Panc1 (cell line): ENCODE measurements at regions not wholly inside any gene's neighbourhood (a gene's known extent, or its start where the extent isn't known, plus 50 kb on each side); places are given as distances from the start of the nearest gene placed in this dataset.

Experiments used
- ATAC-seq: fragments of 200-7000 bp; cut with Tn5 transposase; 2 replicates; pipeline ENCODE4 v1.9.1; 2020; ENCODE audit warnings: mild to moderate bottlenecking, moderate library complexity
- BruUV-seq: library from RNA; stranded (reverse); fragments of 400-500 nt; replicated peaks from 2 replicates; lab custom pipeline; 2021; lab: Mats Ljungman, UMichigan
- CTCF ChIA-PET: fragments of 300-600 bp; sonication (Branson Sonifier 250); formaldehyde crosslinking; loops from one replicate; lab custom pipeline; 2022; ENCODE audit warnings: antibody characterized with exemption; lab: Charles Lee
- POLR2A ChIA-PET: fragments of 300-600 bp; sonication (Branson Sonifier 250); formaldehyde crosslinking; loops from one replicate; lab custom pipeline; 2022; ENCODE audit warnings: antibody characterized with exemption; lab: Charles Lee
- DNase-seq: peaks from one replicate; pipeline ENCODE4 v3.0.0-alpha.2; 2010; ENCODE audit warnings: low read depth, low spot score
- H3K27ac ChIP-seq: 2 replicates; pipeline ENCODE4 v1.5.1; 2011; ENCODE audit warnings: mild to moderate bottlenecking, low read length, inconsistent platforms
- H3K27me3 ChIP-seq: fragments of 200-500 bp; sonication (Bioruptor generic); 2 replicates; pipeline ENCODE4 v1.6.0; 2014; ENCODE audit warnings: low read length, inconsistent platforms; ENCODE audit not compliant: control insufficient read depth, insufficient read depth
- H3K36me3 ChIP-seq: fragments of 200-500 bp; sonication (Bioruptor generic); 2 replicates; pipeline ENCODE4 v1.5.1; 2014; ENCODE audit warnings: inconsistent platforms, mild to moderate bottlenecking, low read length, moderate library complexity; ENCODE audit not compliant: control insufficient read depth, insufficient read depth
- H3K4me1 ChIP-seq: 2 replicates; pipeline ENCODE4 v1.5.1; 2011; ENCODE audit warnings: inconsistent platforms, mild to moderate bottlenecking, low read length, moderate library complexity; ENCODE audit not compliant: control insufficient read depth, insufficient read depth
- H3K4me3 ChIP-seq, 2 experiments: 2 replicates each; pipeline ENCODE4 v1.5.1; 2011 to 2012; ENCODE audit warnings: low read depth in 2 of 2, low read length in 2 of 2, mild to moderate bottlenecking in 2 of 2, inconsistent platforms in 1 of 2, moderate library complexity in 1 of 2
- H3K9me3 ChIP-seq: fragments of 200-500 bp; sonication (Bioruptor generic); 2 replicates; pipeline ENCODE4 v1.5.1; 2014; ENCODE audit warnings: low read depth, mild to moderate bottlenecking, inconsistent platforms, low read length, moderate library complexity; ENCODE audit not compliant: control insufficient read depth, insufficient read depth
- POLR2AphosphoS5 ChIP-seq: IDR thresholded peaks from 2 replicates; pipeline ENCODE4 v1.6.1; 2012; ENCODE audit warnings: mild to moderate bottlenecking, low read depth, low read length, moderate library complexity
- SIN3A ChIP-seq: IDR thresholded peaks from 2 replicates; pipeline ENCODE4 v1.6.1; 2012; ENCODE audit warnings: low read depth, mild to moderate bottlenecking, low read length, moderate library complexity, borderline replicate concordance; ENCODE audit not compliant: insufficient read depth
- TCF7L2 ChIP-seq: IDR thresholded peaks from 2 replicates; pipeline ENCODE4 v1.6.1; 2011; ENCODE audit warnings: mild to moderate bottlenecking, low read depth, low read length, inconsistent platforms
- in situ Hi-C: cut with HindIII; loops from 2 replicates; pipeline ENCODE4 v1.10.0; 2016; ENCODE audit warnings: low sequenced_read_pairs, low pct_unique_long_range_greater_than_20kb
- intact Hi-C: fragments of 100-400 bp; cut with micrococcal nuclease; formaldehyde crosslinking; loops from one replicate; pipeline ENCODE4 v1.10.0; 2022; ENCODE audit not compliant: unreplicated experiment
- TF ChIP-seq, protein P1 (sequence below): fragments of 450-650 bp; IDR thresholded peaks from 2 replicates; pipeline ENCODE4 v1.5.1; 2017; ENCODE audit warnings: mild to moderate bottlenecking
- TF ChIP-seq, protein P2 (sequence below), 2 experiments: IDR thresholded peaks; 2 replicates each; pipeline ENCODE4 v1.6.1; 2011 to 2012; ENCODE audit warnings: low read depth in 2 of 2, control low read depth in 1 of 2, low read length in 1 of 2, mild to moderate bottlenecking in 1 of 2, moderate library complexity in 1 of 2; ENCODE audit not compliant: insufficient read depth in 1 of 2

DNA sequence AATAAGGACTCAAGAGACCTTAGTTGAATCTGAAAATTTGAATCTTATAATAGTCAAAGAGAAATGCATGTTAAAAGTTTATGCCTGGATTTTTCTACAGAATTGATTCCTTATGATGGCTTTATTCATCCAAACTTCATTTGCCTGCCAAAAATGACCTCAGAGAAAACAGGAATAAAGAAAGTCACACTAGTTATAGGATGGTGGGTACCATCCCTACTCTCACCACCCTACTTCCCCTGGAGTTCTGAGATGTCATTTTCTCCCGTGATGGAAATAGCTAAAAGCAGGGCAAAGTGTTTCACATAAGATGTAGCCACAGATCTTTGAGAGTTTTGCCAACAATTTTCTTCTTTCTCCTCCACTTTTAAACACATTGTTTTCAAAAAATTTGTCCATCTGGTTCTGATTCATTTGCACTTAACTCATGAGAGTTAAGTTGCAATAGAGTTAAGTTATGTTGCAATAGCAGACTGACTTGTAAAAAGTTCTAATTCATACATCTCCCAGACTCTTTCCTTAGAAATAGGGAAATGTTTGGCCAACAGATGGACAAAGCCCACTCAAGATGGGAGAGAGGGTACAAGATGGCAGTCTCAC lies 384.6 kb downstream of the PLPP3 start:
- Histone ChIP-seq H3K36me3 (no peaks in the 10 kb centered on the region), H3K4me1 (no peaks in the 10 kb centered on the region), H3K9me3 (no peaks in the 10 kb centered on the region), H3K27ac (no peak overlapping the region), H3K27me3 (no peaks in the 10 kb centered on the region), H3K4me3 (no peak overlapping the region)
- intact Hi-C loops (no loop called here), in situ Hi-C loops (no loop called here)
- ATAC-seq = no peak
- no peak for DNase-seq
- ChIA-PET POLR2A (no interaction called here), CTCF (no interaction called here)
- TF ChIP-seq POLR2AphosphoS5 = no peak
- TF ChIP-seq, protein P1, sequence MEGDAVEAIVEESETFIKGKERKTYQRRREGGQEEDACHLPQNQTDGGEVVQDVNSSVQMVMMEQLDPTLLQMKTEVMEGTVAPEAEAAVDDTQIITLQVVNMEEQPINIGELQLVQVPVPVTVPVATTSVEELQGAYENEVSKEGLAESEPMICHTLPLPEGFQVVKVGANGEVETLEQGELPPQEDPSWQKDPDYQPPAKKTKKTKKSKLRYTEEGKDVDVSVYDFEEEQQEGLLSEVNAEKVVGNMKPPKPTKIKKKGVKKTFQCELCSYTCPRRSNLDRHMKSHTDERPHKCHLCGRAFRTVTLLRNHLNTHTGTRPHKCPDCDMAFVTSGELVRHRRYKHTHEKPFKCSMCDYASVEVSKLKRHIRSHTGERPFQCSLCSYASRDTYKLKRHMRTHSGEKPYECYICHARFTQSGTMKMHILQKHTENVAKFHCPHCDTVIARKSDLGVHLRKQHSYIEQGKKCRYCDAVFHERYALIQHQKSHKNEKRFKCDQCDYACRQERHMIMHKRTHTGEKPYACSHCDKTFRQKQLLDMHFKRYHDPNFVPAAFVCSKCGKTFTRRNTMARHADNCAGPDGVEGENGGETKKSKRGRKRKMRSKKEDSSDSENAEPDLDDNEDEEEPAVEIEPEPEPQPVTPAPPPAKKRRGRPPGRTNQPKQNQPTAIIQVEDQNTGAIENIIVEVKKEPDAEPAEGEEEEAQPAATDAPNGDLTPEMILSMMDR = no peak
- TF ChIP-seq SIN3A = no peak
- no peak for TF ChIP-seq TCF7L2
- BruUV-seq = no TSS peak

DNA sequence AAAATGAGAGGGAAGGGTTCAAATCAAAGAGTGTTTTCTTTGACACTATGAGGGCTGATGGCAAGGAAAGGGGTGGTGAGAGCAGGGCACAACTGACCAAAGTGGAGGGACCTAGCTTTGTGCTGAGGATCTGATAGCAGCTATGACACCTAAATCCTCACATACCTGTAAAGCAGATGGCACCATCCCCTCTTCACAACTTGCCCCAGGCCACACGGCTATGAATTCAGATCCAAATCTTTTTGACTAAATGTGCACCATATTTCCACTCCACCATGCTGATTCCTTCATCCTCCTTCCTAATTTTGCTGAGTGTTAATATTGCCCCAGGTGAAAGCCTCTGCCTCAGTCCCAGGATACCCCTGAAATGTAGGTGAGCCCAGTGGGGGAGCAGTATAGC lies 385.7 kb downstream of the PLPP3 start:
- in situ Hi-C loops (no loop called here), intact Hi-C loops (no loop called here)
- TF ChIP-seq TCF7L2 (no peak), SIN3A (no peak), POLR2AphosphoS5 (no peak)
- TF ChIP-seq, protein P2, sequence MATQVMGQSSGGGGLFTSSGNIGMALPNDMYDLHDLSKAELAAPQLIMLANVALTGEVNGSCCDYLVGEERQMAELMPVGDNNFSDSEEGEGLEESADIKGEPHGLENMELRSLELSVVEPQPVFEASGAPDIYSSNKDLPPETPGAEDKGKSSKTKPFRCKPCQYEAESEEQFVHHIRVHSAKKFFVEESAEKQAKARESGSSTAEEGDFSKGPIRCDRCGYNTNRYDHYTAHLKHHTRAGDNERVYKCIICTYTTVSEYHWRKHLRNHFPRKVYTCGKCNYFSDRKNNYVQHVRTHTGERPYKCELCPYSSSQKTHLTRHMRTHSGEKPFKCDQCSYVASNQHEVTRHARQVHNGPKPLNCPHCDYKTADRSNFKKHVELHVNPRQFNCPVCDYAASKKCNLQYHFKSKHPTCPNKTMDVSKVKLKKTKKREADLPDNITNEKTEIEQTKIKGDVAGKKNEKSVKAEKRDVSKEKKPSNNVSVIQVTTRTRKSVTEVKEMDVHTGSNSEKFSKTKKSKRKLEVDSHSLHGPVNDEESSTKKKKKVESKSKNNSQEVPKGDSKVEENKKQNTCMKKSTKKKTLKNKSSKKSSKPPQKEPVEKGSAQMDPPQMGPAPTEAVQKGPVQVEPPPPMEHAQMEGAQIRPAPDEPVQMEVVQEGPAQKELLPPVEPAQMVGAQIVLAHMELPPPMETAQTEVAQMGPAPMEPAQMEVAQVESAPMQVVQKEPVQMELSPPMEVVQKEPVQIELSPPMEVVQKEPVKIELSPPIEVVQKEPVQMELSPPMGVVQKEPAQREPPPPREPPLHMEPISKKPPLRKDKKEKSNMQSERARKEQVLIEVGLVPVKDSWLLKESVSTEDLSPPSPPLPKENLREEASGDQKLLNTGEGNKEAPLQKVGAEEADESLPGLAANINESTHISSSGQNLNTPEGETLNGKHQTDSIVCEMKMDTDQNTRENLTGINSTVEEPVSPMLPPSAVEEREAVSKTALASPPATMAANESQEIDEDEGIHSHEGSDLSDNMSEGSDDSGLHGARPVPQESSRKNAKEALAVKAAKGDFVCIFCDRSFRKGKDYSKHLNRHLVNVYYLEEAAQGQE (IDR thresholded peaks at IDR 0.05; ENCODE audit: insufficient read depth in 1 of 2, low read depth in 2 of 2, low read length in 1 of 2) = no peak
- TF ChIP-seq, protein P1 = no peak
- Histone ChIP-seq H3K27me3 (no peaks in the 10 kb centered on the region), H3K27ac (no peak overlapping the region), H3K9me3 (no peaks in the 10 kb centered on the region), H3K36me3 (no peaks in the 10 kb centered on the region), H3K4me1 (no peaks in the 10 kb centered on the region), H3K4me3 (no peak overlapping the region)
- DNase-seq = no peak
- ChIA-PET POLR2A (no interaction called here), CTCF (no interaction called here)
- no TSS peak for BruUV-seq
- no peak for ATAC-seq
